Smooth muscle cell (in vitro differentiated cells): ENCODE measurements at regions not wholly inside any gene's neighbourhood (a gene's known extent, or its start where the extent isn't known, plus 50 kb on each side); places are given as distances from the start of the nearest gene placed in this dataset.
"Not testable (repeated sequence)": the region's sequence is repeated elsewhere in the genome, so short reads cannot be mapped to it uniquely, and the experiment has no call there.

ENCODE experiments used
- DNase-seq: peaks from one replicate; lab custom pipeline; 2025; ENCODE audit not compliant: unreplicated experiment; lab: John Stamatoyannopoulos, UW
- H2AFZ ChIP-seq: fragments of 200-600 bp; sonication (generic); 2 replicates; pipeline ENCODE4 v1.6.0; 2016; ENCODE audit warnings: antibody characterized with exemption, low read depth, mild to moderate bottlenecking
- H3F3A ChIP-seq: fragments of 200-600 bp; sonication (generic); 2 replicates; pipeline ENCODE4 v1.6.0; 2017; ENCODE audit warnings: antibody characterized with exemption, low read depth
- H3K27ac ChIP-seq: fragments of 200-600 bp; sonication (generic); 2 replicates; pipeline ENCODE4 v1.5.1; 2016; ENCODE audit warnings: low read depth, mild to moderate bottlenecking
- H3K27me3 ChIP-seq: fragments of 200-600 bp; sonication (generic); 2 replicates; pipeline ENCODE4 v1.6.1; 2016; ENCODE audit warnings: low read depth, mild to moderate bottlenecking
- H3K36me3 ChIP-seq: fragments of 200-600 bp; sonication (generic); 2 replicates; pipeline ENCODE4 v1.5.1; 2016; ENCODE audit warnings: low read depth
- H3K4me1 ChIP-seq: fragments of 200-600 bp; sonication (generic); 2 replicates; pipeline ENCODE4 v1.5.1; 2016; ENCODE audit warnings: low read depth
- H3K4me2 ChIP-seq: fragments of 200-600 bp; sonication (generic); 2 replicates; pipeline ENCODE4 v1.6.0; 2016; ENCODE audit warnings: mild to moderate bottlenecking
- H3K4me3 ChIP-seq: fragments of 200-600 bp; sonication (generic); 2 replicates; pipeline ENCODE4 v1.5.1; 2016; ENCODE audit warnings: mild to moderate bottlenecking
- H3K79me2 ChIP-seq: fragments of 200-600 bp; sonication (generic); 2 replicates; pipeline ENCODE4 v1.6.0; 2016; ENCODE audit warnings: low read depth, mild to moderate bottlenecking
- H3K9ac ChIP-seq: fragments of 200-600 bp; sonication (generic); 2 replicates; pipeline ENCODE4 v1.6.0; 2016; ENCODE audit warnings: low read depth
- H3K9me3 ChIP-seq: fragments of 200-600 bp; sonication (generic); replicated peaks from 2 replicates; pipeline ENCODE4 v1.5.1; 2016; ENCODE audit warnings: low read depth
- H4K20me1 ChIP-seq: fragments of 200-600 bp; sonication (generic); 2 replicates; pipeline ENCODE4 v1.6.0; 2016; ENCODE audit warnings: low read depth
- WGBS: methylation state at CpG from one replicate; pipeline ENCODE4 v1.1.7; 2016; ENCODE audit warnings: low lambda C conversion rate; 5-methylcytosine and 5-hydroxymethylcytosine counted together
- TF ChIP-seq, protein P1 (sequence below): fragments of 200-600 bp; sonication (generic); IDR thresholded peaks from 2 replicates; pipeline ENCODE4 v1.5.1; 2017; ENCODE audit warnings: borderline replicate concordance, mild to moderate bottlenecking, antibody characterized with exemption; ENCODE audit not compliant: insufficient read depth, poor library complexity, severe bottlenecking

GRCh38 chr13:90047600-90047999, 1299.9 kb upstream of the MIR17HG start:
- H2AFZ ChIP-seq: no peak overlapping the region
- 87% methylated on average over 2 of the region's 2 CpGs for WGBS
- no peaks in the 10 kb centered on the region for H3K4me1 ChIP-seq
- DNase-seq: no peak
- no peak overlapping the region for H3K4me2 ChIP-seq
- no peaks in the 10 kb centered on the region for H3F3A ChIP-seq
- H3K27me3 ChIP-seq: no peaks in the 10 kb centered on the region
- H3K9ac ChIP-seq: no peak overlapping the region
- no peak overlapping the region for H3K4me3 ChIP-seq
- no peaks in the 10 kb centered on the region for H3K79me2 ChIP-seq
- TF ChIP-seq, protein P1, sequence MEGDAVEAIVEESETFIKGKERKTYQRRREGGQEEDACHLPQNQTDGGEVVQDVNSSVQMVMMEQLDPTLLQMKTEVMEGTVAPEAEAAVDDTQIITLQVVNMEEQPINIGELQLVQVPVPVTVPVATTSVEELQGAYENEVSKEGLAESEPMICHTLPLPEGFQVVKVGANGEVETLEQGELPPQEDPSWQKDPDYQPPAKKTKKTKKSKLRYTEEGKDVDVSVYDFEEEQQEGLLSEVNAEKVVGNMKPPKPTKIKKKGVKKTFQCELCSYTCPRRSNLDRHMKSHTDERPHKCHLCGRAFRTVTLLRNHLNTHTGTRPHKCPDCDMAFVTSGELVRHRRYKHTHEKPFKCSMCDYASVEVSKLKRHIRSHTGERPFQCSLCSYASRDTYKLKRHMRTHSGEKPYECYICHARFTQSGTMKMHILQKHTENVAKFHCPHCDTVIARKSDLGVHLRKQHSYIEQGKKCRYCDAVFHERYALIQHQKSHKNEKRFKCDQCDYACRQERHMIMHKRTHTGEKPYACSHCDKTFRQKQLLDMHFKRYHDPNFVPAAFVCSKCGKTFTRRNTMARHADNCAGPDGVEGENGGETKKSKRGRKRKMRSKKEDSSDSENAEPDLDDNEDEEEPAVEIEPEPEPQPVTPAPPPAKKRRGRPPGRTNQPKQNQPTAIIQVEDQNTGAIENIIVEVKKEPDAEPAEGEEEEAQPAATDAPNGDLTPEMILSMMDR: no peak
- H3K9me3 ChIP-seq: no peaks in the 10 kb centered on the region
- H3K36me3 ChIP-seq: no peaks in the 10 kb centered on the region
- H4K20me1 ChIP-seq: no peaks in the 10 kb centered on the region
- H3K27ac ChIP-seq: no peak overlapping the region

DNA sequence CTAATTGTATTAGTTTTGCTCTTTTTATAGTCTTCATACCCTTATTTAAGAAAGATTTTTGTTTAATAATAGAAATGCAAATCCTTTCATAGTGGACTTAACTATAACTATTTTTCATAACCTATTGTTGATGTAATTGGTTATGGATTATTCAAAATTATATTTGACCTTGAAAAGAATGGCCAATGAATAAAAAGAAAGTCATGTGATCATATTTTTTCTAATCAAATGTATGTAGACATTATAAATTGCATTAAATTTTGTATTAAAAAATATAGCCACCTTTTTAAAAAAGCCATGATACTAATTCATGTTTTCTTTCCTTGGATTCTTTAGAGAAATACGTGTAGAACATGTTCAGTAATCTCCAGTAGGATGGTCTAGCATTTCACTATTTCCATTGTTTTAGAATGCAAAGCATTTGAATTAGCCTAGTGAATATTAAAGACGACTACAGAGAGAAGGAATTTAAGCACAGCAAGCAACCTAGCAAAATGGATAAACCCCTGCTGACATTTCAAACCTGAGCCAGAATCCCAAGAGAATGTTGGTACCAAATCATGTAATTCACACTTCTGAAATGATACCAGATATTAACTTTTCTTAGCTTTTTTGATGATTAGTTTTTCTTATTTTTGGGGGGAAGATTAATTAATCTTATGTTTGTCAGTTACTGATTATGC, 1297.4 kb upstream of the MIR17HG start:
- no peaks in the 10 kb centered on the region for H3K9me3 ChIP-seq
- DNase-seq: no peak
- no peak overlapping the region for H3K4me3 ChIP-seq
- no peak overlapping the region for H3K27ac ChIP-seq
- no peak overlapping the region for H3K4me2 ChIP-seq
- H3K4me1 ChIP-seq: no peaks in the 10 kb centered on the region
- H3F3A ChIP-seq: no peaks in the 10 kb centered on the region
- H3K9ac ChIP-seq: no peak overlapping the region
- no peaks in the 10 kb centered on the region for H4K20me1 ChIP-seq
- H3K79me2 ChIP-seq: no peaks in the 10 kb centered on the region
- no peaks in the 10 kb centered on the region for H3K27me3 ChIP-seq
- H2AFZ ChIP-seq: no peak overlapping the region
- TF ChIP-seq, protein P1: no peak
- no peaks in the 10 kb centered on the region for H3K36me3 ChIP-seq
- WGBS: 37% methylated on average over 2 of the region's 2 CpGs

GRCh38 chr13:90055121-90055520, 1292.4 kb upstream of the MIR17HG start:
- Histone ChIP-seq H3K9ac (no peak overlapping the region), H3K27me3 (no peaks in the 10 kb centered on the region), H3K4me1 (no peaks in the 10 kb centered on the region), H3F3A (no peaks in the 10 kb centered on the region), H3K4me2 (no peak overlapping the region), H3K4me3 (no peak overlapping the region), H3K36me3 (no peaks in the 10 kb centered on the region), H2AFZ (no peak overlapping the region), H4K20me1 (no peaks in the 10 kb centered on the region), H3K27ac (no peak overlapping the region), H3K9me3 (no peaks in the 10 kb centered on the region), H3K79me2 (no peaks in the 10 kb centered on the region)
- 61% methylated on average over 3 of the region's 3 CpGs for WGBS
- TF ChIP-seq, protein P1: no peak
- DNase-seq: no peak

DNA sequence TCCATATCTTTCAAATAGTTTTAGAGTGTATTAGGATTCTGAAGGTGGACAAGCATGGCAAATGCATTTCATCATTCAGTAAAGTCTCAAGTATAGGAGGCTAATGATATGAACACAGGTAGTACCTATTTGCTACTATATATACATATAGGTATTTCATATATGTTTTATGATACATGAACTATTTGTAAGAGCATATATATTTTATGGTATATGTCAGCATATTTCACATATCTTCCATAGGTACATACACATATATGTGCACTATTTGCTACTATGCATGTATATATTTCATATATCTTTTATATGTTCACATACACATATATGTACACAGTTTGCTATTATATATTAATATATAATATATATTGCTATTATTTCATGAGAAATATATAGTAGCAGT, 1291.7 kb upstream of the MIR17HG start:
- Histone ChIP-seq H3F3A (no peaks in the 10 kb centered on the region), H2AFZ (no peak overlapping the region), H3K9me3 (no peaks in the 10 kb centered on the region), H3K27ac (no peak overlapping the region), H3K4me2 (no peak overlapping the region), H3K9ac (no peak overlapping the region), H3K36me3 (no peaks in the 10 kb centered on the region), H3K79me2 (no peaks in the 10 kb centered on the region), H4K20me1 (no peaks in the 10 kb centered on the region), H3K27me3 (no peaks in the 10 kb centered on the region), H3K4me3 (no peak overlapping the region), H3K4me1 (no peaks in the 10 kb centered on the region)
- TF ChIP-seq, protein P1: no peak
- DNase-seq: no peak

GRCh38 chr13:90064226-90064625, 1283.3 kb upstream of the MIR17HG start:
- H3K4me1 ChIP-seq, H3K79me2 ChIP-seq, H3K27me3 ChIP-seq, H3K4me2 ChIP-seq, H3K4me3 ChIP-seq, H3K9me3 ChIP-seq, H2AFZ ChIP-seq, H3K27ac ChIP-seq, H4K20me1 ChIP-seq, H3K9ac ChIP-seq, H3F3A ChIP-seq, H3K36me3 ChIP-seq, DNase-seq: not testable (repeated sequence)
